ENCODE measurements at regions not wholly inside any gene's neighbourhood (a gene's known extent, or its start where the extent isn't known, plus 50 kb on each side); places are given as distances from the start of the nearest gene placed in this dataset.
"Not testable (repeated sequence)": the region's sequence is repeated elsewhere in the genome, so short reads cannot be mapped to it uniquely, and the experiment has no call there.

GRCh38 chr7:84730864-84731263 lies 456.0 kb downstream of the SEMA3D start:
- DNase-seq, result not testable (repeated sequence)

GRCh38 chr7:84729284-84729683 lies 457.6 kb downstream of the SEMA3D start:
- no peak for DNase-seq

- no peak for DNase-seq
These were observed 464.1 kb downstream of the SEMA3D start for GRCh38 chr7:84722734-84723133.

GRCh38 chr7:84722086-84722485 lies 464.8 kb downstream of the SEMA3D start:
- DNase-seq, result no peak

GRCh38 chr7:84720456-84721097 lies 466.3 kb downstream of the SEMA3D start:
- DNase-seq, result no peak

- DNase-seq, result no peak
These were observed 472.1 kb downstream of the SEMA3D start for GRCh38 chr7:84714765-84715164.

GRCh38 chr7:84712374-84713121 lies 474.3 kb downstream of the SEMA3D start:
- no peak for DNase-seq

- not testable (repeated sequence) for DNase-seq
These were observed 476.3 kb downstream of the SEMA3D start for GRCh38 chr7:84710538-84710937.

GRCh38 chr7:84705706-84706105 lies 481.1 kb downstream of the SEMA3D start:
- DNase-seq, result no peak

GRCh38 chr7:84705079-84705478 lies 481.8 kb downstream of the SEMA3D start:
- DNase-seq, result no peak

GRCh38 chr7:84704380-84704779 lies 482.5 kb downstream of the SEMA3D start:
- DNase-seq, result no peak

GRCh38 chr7:84701524-84702306 lies 485.1 kb downstream of the SEMA3D start:
- peak; percentile 16 for DNase-seq

- no peak for DNase-seq
These were observed 486.1 kb downstream of the SEMA3D start for GRCh38 chr7:84700563-84701370.

- DNase-seq, result no peak
These were observed 489.4 kb downstream of the SEMA3D start for GRCh38 chr7:84697506-84697905.

- DNase-seq, result no peak
These were observed 493.4 kb downstream of the SEMA3D start for GRCh38 chr7:84693483-84693882.

GRCh38 chr7:84688671-84689070 lies 494.1 kb upstream of the SEMA3A start:
- no peak for DNase-seq

- no peak for DNase-seq
These were observed 491.8 kb upstream of the SEMA3A start for GRCh38 chr7:84686373-84686772.

- DNase-seq, result no peak
These were observed 490.4 kb upstream of the SEMA3A start for GRCh38 chr7:84684836-84685480.

GRCh38 chr7:84682543-84682942 lies 488.0 kb upstream of the SEMA3A start:
- no peak for DNase-seq

GRCh38 chr7:84678841-84679240 lies 484.3 kb upstream of the SEMA3A start:
- no peak for DNase-seq

- DNase-seq, result no peak
These were observed 482.6 kb upstream of the SEMA3A start for GRCh38 chr7:84677117-84677732.

Data from renal pelvis (tissue), 1 donor.